SK-N-SH (cell line): ENCODE measurements at regions not wholly inside any gene's neighbourhood (a gene's known extent, or its start where the extent isn't known, plus 50 kb on each side); places are given as distances from the start of the nearest gene placed in this dataset.

Experiments used
- CTCF ChIA-PET: fragments of 300-600, 350-600 bp; formaldehyde crosslinking; extraction: SDS; loops from one replicate; lab custom pipeline; 2021; lab: Yijun Ruan, JAX
- POLR2A ChIA-PET: fragments of 350-600 bp; sonication (Branson Sonifier 250); formaldehyde crosslinking; extraction: SDS; loops from one replicate; lab custom pipeline; 2020; ENCODE audit warnings: antibody characterized with exemption, inconsistent platforms; lab: Yijun Ruan, JAX
- DNase-seq: peaks from one replicate; pipeline ENCODE4 v3.0.0; 2012
- H2AFZ ChIP-seq: fragments of 200-600 bp; sonication (generic); 2 replicates; pipeline ENCODE4 v1.8.1; 2016; ENCODE audit warnings: antibody characterized with exemption, mild to moderate bottlenecking, low read depth
- H3F3A ChIP-seq: fragments of 200-600 bp; sonication (generic); replicated peaks from 2 replicates; pipeline ENCODE3; 2016; ENCODE audit warnings: antibody characterized with exemption, mild to moderate bottlenecking; ENCODE audit not compliant: insufficient read depth
- H3K27ac ChIP-seq, 2 experiments: fragments of 200-500 bp in 1 of 2; fragments of 200-600 bp in 1 of 2; sonication (Bioruptor generic) in 1 of 2; sonication (generic), shearing (Covaris generic) in 1 of 2; 2 replicates each; pipeline versions ENCODE4 v1.5.1 to v1.6.1; 2014 to 2016; ENCODE audit warnings: low read depth in 2 of 2, inconsistent platforms in 1 of 2, low read length in 1 of 2, mild to moderate bottlenecking in 1 of 2, mixed read lengths in 1 of 2
- H3K27me3 ChIP-seq: fragments of 200-600 bp; sonication (generic), shearing (Covaris generic); 2 replicates; pipeline ENCODE4 v1.6.1; 2016; ENCODE audit warnings: mixed run types; ENCODE audit not compliant: insufficient read depth
- H3K36me3 ChIP-seq, 2 experiments: fragments of 200-500 bp in 1 of 2; fragments of 200-600 bp in 1 of 2; sonication (Bioruptor generic) in 1 of 2; sonication (generic) in 1 of 2; replicated peaks in 1 of 2; 2 replicates each; pipeline versions ENCODE3 to v1.5.1; 2014 to 2016; ENCODE audit warnings: low read length in 1 of 2, mild to moderate bottlenecking in 1 of 2; ENCODE audit not compliant: insufficient read depth in 2 of 2, control insufficient read depth in 1 of 2
- H3K4me1 ChIP-seq, 2 experiments: fragments of 200-500 bp in 1 of 2; fragments of 200-600 bp in 1 of 2; sonication (Bioruptor generic) in 1 of 2; sonication (generic), shearing (Covaris generic) in 1 of 2; 2 replicates each; pipeline versions ENCODE4 v1.5.1 to v1.6.1; 2014 to 2016; ENCODE audit warnings: low read depth in 1 of 2, low read length in 1 of 2, mixed run types in 1 of 2; ENCODE audit not compliant: insufficient read depth in 2 of 2, control insufficient read depth in 1 of 2
- H3K4me2 ChIP-seq: fragments of 200-600 bp; sonication (generic), shearing (Covaris generic); 2 replicates; pipeline ENCODE4 v1.6.1; 2017; ENCODE audit warnings: mixed run types
- H3K4me3 ChIP-seq, 2 experiments: fragments of 200-500 bp in 1 of 2; fragments of 200-600 bp in 1 of 2; sonication (Bioruptor generic) in 1 of 2; sonication (generic), shearing (Covaris generic) in 1 of 2; 2 replicates each; pipeline versions ENCODE4 v1.5.1 to v1.8.1; 2014 to 2016; ENCODE audit warnings: low read depth in 2 of 2, inconsistent platforms in 1 of 2, low read length in 1 of 2, mild to moderate bottlenecking in 1 of 2, mixed read lengths in 1 of 2, moderate library complexity in 1 of 2
- H3K79me2 ChIP-seq: fragments of 200-600 bp; sonication (generic); 2 replicates; pipeline ENCODE4 v1.8.1; 2017; ENCODE audit warnings: mild to moderate bottlenecking; ENCODE audit not compliant: insufficient read depth
- H3K9ac ChIP-seq: fragments of 200-600 bp; sonication (generic); 2 replicates; pipeline ENCODE4 v1.6.1; 2017; ENCODE audit warnings: mixed run types
- H3K9me2 ChIP-seq: fragments of 200-600 bp; sonication (generic); 2 replicates; pipeline ENCODE4 v1.6.1; 2017; ENCODE audit warnings: mixed run types
- H3K9me3 ChIP-seq: fragments of 200-600 bp; sonication (generic); 2 replicates; pipeline ENCODE4 v1.6.1; 2017; ENCODE audit warnings: mixed run types, mild to moderate bottlenecking, moderate library complexity
- H4K20me1 ChIP-seq: fragments of 200-600 bp; sonication (generic); 2 replicates; pipeline ENCODE4 v1.6.1; 2017; ENCODE audit warnings: mild to moderate bottlenecking, mixed run types; ENCODE audit not compliant: insufficient read depth
- FOSL2 ChIP-seq: IDR thresholded peaks from 2 replicates; pipeline ENCODE4 v1.4.0; 2012; ENCODE audit warnings: low read depth, mild to moderate bottlenecking, moderate library complexity, borderline replicate concordance
- GATA2 ChIP-seq: sonication (generic); formaldehyde crosslinking; IDR thresholded peaks from 2 replicates; pipeline ENCODE4 v1.5.0; 2020; ENCODE audit warnings: mild to moderate bottlenecking, missing genetic modification reagents
- MXI1 ChIP-seq: IDR thresholded peaks from 2 replicates; pipeline ENCODE4 v1.6.1; 2012; ENCODE audit warnings: mild to moderate bottlenecking, low read depth, low read length, improper control_type of control experiment
- YY1 ChIP-seq: IDR thresholded peaks from 2 replicates; pipeline ENCODE4 v1.4.0; 2012; ENCODE audit warnings: low read depth, mild to moderate bottlenecking
- WGBS: methylation state at CpG from one replicate; pipeline ENCODE4 v1.1.6; 2017; ENCODE audit warnings: low lambda C conversion rate; 5-methylcytosine and 5-hydroxymethylcytosine counted together
- TF ChIP-seq, protein P1 (sequence below): fragments of 200-600 bp; sonication (generic); IDR thresholded peaks from 2 replicates; pipeline ENCODE4 v1.6.1; 2017; ENCODE audit warnings: antibody characterized with exemption, mild to moderate bottlenecking, moderate library complexity
- TF ChIP-seq, protein P2 (sequence below): IDR thresholded peaks from 2 replicates; pipeline ENCODE4 v1.4.0; 2012; ENCODE audit warnings: low read depth
- TF ChIP-seq, protein P3 (sequence below): IDR thresholded peaks from 2 replicates; pipeline ENCODE4 v1.6.1; 2012; ENCODE audit warnings: mild to moderate bottlenecking, low read depth, low read length, moderate library complexity

DNA sequence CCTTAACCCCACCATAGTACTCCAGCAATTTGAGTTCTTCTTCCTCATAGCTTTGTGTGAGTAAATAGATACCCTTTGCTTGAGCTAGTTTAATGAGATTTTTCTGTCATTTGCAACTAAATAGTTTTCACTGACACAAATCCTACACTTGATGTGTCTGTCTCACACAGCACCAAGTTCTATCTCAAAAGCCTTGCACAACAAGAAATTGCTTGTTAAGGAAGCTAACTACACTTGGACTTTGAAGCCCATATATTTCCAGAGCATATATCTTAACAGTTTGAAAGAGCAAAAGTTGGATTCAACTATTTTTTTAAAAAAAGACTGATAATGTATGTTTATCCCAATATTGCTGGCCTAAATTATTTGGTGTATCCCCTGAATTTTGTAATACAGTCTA lies 459.2 kb downstream of the ACTL7B start:
- H3K9me2 ChIP-seq = no peaks in the 10 kb centered on the region
- H4K20me1 ChIP-seq = no peaks in the 10 kb centered on the region
- H2AFZ ChIP-seq = no peak overlapping the region
- TF ChIP-seq, protein P1, sequence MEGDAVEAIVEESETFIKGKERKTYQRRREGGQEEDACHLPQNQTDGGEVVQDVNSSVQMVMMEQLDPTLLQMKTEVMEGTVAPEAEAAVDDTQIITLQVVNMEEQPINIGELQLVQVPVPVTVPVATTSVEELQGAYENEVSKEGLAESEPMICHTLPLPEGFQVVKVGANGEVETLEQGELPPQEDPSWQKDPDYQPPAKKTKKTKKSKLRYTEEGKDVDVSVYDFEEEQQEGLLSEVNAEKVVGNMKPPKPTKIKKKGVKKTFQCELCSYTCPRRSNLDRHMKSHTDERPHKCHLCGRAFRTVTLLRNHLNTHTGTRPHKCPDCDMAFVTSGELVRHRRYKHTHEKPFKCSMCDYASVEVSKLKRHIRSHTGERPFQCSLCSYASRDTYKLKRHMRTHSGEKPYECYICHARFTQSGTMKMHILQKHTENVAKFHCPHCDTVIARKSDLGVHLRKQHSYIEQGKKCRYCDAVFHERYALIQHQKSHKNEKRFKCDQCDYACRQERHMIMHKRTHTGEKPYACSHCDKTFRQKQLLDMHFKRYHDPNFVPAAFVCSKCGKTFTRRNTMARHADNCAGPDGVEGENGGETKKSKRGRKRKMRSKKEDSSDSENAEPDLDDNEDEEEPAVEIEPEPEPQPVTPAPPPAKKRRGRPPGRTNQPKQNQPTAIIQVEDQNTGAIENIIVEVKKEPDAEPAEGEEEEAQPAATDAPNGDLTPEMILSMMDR = no peak
- TF ChIP-seq MXI1 (no peak), GATA2 (CRISPR knock-in tag) (no peak)
- POLR2A ChIA-PET = no interaction called here
- H3K27ac ChIP-seq = no peak overlapping the region
- H3K27me3 ChIP-seq = no peaks in the 10 kb centered on the region
- H3F3A ChIP-seq = no peaks in the 10 kb centered on the region
- CTCF ChIA-PET = no interaction called here
- no peaks in the 10 kb centered on the region for H3K79me2 ChIP-seq
- no peaks in the 10 kb centered on the region for H3K36me3 ChIP-seq
- no peaks in the 10 kb centered on the region for H3K4me1 ChIP-seq
- no peak overlapping the region for H3K9ac ChIP-seq
- no peaks in the 10 kb centered on the region for H3K9me3 ChIP-seq
- no peak overlapping the region for H3K4me2 ChIP-seq
- no peak overlapping the region for H3K4me3 ChIP-seq
- no peak for DNase-seq

DNA sequence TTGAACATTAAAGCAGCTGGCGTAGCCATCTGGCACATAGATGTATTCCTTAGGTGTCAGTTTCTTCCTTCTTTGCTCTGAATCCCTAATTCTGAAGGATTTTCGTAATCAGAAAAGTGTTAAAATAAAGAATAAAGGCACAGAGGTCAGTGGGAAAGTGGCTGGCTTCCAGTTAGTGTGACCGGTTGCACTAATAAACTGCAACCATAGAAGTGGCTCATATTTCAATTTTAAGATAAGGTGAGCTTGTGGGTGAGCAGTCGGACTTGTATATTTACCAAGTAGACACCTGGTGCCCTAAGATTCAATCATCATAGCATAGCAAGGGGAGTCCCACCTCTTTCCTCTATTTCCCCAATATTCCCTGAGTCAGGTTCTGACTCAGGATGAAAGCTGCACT lies 459.6 kb downstream of the ACTL7B start:
- no peak overlapping the region for H3K4me2 ChIP-seq
- no peak overlapping the region for H3K4me3 ChIP-seq
- H3K27ac ChIP-seq = no peak overlapping the region
- no peaks in the 10 kb centered on the region for H3K27me3 ChIP-seq
- TF ChIP-seq YY1 = no peak
- TF ChIP-seq, protein P2, sequence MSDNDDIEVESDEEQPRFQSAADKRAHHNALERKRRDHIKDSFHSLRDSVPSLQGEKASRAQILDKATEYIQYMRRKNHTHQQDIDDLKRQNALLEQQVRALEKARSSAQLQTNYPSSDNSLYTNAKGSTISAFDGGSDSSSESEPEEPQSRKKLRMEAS = no peak
- H3K9me2 ChIP-seq = no peaks in the 10 kb centered on the region
- H3K36me3 ChIP-seq = no peaks in the 10 kb centered on the region
- no peak overlapping the region for H3K9ac ChIP-seq
- DNase-seq = no peak
- H4K20me1 ChIP-seq = no peaks in the 10 kb centered on the region
- no peaks in the 10 kb centered on the region for H3F3A ChIP-seq
- ChIA-PET POLR2A (no interaction called here), CTCF (no interaction called here)
- 29% methylated on average over 4 of the region's 4 CpGs for WGBS
- H3K4me1 ChIP-seq = no peaks in the 10 kb centered on the region
- H3K79me2 ChIP-seq = no peaks in the 10 kb centered on the region
- no peak overlapping the region for H2AFZ ChIP-seq
- no peaks in the 10 kb centered on the region for H3K9me3 ChIP-seq

DNA sequence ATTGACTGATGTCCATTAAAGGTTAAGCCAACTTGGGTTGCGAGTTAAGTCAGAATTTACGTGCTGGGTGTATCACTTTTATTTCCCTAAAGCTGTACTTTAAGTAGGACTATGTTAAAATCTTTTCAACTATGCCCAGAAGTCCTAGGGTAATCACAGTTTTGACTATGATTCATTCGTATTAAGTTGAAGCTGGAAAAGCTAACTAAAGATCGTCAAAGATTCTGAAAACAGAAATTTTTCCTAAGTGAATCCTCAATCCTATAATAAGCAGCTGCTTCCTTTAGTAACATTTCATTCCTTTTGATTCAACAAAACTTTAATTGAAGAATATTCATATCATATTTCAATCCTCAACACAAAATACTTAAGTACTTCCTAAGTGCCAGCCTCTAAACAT lies 460.4 kb downstream of the ACTL7B start:
- H3K4me2 ChIP-seq = no peak overlapping the region
- POLR2A ChIA-PET = no interaction called here
- no peaks in the 10 kb centered on the region for H3K9me2 ChIP-seq
- no peak overlapping the region for H2AFZ ChIP-seq
- H3K9ac ChIP-seq = no peak overlapping the region
- TF ChIP-seq MXI1 = no peak
- no peak for TF ChIP-seq YY1
- TF ChIP-seq FOSL2 = peak; percentile 36; the same call in 1 of the 2 replicates
- TF ChIP-seq, protein P3, sequence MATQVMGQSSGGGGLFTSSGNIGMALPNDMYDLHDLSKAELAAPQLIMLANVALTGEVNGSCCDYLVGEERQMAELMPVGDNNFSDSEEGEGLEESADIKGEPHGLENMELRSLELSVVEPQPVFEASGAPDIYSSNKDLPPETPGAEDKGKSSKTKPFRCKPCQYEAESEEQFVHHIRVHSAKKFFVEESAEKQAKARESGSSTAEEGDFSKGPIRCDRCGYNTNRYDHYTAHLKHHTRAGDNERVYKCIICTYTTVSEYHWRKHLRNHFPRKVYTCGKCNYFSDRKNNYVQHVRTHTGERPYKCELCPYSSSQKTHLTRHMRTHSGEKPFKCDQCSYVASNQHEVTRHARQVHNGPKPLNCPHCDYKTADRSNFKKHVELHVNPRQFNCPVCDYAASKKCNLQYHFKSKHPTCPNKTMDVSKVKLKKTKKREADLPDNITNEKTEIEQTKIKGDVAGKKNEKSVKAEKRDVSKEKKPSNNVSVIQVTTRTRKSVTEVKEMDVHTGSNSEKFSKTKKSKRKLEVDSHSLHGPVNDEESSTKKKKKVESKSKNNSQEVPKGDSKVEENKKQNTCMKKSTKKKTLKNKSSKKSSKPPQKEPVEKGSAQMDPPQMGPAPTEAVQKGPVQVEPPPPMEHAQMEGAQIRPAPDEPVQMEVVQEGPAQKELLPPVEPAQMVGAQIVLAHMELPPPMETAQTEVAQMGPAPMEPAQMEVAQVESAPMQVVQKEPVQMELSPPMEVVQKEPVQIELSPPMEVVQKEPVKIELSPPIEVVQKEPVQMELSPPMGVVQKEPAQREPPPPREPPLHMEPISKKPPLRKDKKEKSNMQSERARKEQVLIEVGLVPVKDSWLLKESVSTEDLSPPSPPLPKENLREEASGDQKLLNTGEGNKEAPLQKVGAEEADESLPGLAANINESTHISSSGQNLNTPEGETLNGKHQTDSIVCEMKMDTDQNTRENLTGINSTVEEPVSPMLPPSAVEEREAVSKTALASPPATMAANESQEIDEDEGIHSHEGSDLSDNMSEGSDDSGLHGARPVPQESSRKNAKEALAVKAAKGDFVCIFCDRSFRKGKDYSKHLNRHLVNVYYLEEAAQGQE = no peak
- H3K4me1 ChIP-seq = no peaks in the 10 kb centered on the region
- H3K36me3 ChIP-seq = no peaks in the 10 kb centered on the region
- H3K9me3 ChIP-seq = no peaks in the 10 kb centered on the region
- CTCF ChIA-PET = no interaction called here
- DNase-seq = no peak
- no peak overlapping the region for H3K4me3 ChIP-seq
- WGBS = 19% methylated on average over 4 of the region's 4 CpGs
- no peaks in the 10 kb centered on the region for H3K79me2 ChIP-seq
- no peaks in the 10 kb centered on the region for H3F3A ChIP-seq
- peak overlapping the region in 1 of 2 experiments; percentile 44; a peak in 2 of 4 replicates for H3K27ac ChIP-seq
- H3K27me3 ChIP-seq = no peaks in the 10 kb centered on the region; the same call in 1 of the 2 replicates
- no peaks in the 10 kb centered on the region for H4K20me1 ChIP-seq
